Fibroblast of gingiva (primary cell): ENCODE measurements at regions not wholly inside any gene's neighbourhood (a gene's known extent, or its start where the extent isn't known, plus 50 kb on each side); places are given as distances from the start of the nearest gene placed in this dataset.
"Not testable (repeated sequence)": the region's sequence is repeated elsewhere in the genome, so short reads cannot be mapped to it uniquely, and the experiment has no call there.

Source experiments
- DNase-seq: peaks from one replicate; pipeline ENCODE4 v3.0.0-alpha.2; 2011; ENCODE audit warnings: low read depth

DNA sequence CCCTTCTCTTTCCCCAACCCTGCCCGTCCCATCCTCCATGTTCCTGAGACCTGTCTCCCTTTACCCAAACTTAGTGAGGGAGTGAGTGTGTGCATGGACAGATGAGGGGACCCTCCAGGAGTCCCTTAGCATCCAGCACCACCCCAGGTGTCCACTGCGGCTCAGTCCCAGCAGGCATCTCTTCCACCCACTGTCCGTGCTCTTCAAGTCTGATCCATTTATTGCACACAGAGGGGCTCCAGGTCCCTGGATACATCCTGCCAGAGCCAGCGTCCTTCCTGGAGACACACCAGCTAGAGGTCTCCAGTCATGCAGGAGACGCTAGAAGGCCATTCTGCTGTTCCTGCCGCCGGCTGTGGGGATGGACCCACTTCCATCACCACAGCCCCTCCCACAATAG lies 239.2 kb downstream of the ADGRD1 start:
- no peak for DNase-seq

DNA sequence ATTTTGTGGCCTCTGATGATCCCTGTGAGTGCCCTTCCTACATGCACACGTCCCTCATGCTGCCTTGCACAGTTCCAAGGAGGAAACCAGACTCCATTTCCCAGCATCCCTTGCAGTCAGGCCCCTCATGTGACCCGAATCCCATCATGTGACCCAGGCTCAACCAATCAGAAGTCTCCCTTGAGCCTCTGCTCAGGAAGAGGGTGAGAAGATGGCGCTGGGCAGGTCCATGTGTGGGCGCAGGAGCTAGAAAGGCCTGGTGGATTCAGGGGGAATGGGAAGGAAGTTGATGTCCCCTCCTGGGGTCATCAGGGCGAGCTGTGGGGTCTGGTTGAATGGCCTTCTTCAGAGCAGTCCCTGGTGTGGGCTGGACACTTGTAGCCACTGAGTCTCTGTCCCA lies 240.5 kb downstream of the ADGRD1 start:
- no peak for DNase-seq

DNA sequence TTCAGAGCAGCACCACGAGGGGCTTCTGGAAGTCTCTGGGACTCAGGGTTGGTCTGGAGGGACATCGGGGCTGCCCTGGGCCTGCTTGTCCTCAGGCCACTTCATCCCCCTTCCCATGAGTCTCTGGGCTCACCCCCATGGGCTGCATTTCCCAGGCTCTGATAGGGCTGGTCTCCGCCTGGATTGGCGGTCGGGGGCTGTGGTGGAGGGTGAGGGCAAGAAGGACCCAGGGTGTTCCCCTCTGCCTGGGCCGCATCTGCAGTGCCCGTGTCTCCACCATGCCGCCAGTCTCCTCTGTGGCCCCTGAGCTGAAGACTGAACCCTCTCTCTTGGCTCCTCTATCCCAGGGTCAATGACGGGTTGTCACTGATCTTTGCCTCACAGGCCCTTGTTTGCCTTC lies 242.1 kb downstream of the ADGRD1 start:
- DNase-seq = no peak

DNA sequence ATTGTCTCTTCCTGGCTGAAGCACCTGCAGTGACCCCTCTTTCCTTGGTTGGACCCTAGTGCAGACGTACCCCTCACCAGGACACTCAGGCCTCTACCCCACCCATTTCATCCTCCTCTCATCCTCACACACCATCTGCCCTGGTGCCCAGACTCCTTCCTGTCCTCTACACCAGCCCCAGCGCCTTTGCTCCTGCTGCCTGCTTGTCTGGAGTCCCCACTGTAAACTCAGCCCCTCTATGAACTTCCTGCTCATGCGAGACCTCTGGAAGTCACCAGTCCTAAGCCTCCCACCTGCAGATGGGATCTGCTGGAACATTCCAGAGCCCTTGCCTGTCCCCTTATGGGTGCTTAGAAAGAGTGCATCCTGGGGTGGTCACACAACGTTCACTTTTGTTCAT lies 242.5 kb downstream of the ADGRD1 start:
- no peak for DNase-seq

DNA sequence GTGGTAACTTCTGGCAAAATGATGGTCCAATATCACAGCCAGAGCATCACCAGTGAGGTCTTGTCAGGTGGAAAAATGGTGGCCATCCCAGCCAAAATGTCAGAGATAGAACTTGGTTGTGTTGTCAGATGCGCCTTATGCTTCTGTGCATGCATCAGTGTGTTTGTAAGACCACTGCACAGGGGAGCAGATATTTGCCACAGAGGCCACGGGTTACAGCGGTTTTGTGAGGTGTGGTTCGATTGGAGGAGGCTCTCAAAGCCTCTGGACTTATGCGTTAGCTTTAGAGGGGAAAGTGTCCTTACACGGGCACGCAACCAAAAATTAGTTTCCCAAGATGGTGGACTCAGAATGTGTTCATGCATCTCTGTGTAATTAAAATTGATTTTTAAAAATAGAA lies 243.8 kb downstream of the ADGRD1 start:
- DNase-seq = no peak

DNA sequence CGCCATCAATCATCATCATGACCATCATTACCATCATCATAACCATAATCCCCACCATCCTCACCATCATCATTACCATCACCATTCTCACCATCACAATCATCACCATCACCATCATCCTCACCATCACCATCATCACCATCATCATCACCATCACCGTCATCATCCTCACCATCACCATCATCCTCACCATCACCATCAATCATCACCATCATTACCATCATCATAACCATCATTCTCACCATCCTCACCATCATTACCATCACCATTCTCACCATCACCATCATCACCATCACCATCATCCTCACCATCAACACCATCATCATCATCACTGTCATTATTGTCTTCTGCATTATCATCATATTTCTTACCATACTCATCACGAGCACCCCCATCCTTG lies 245.5 kb downstream of the ADGRD1 start:
- DNase-seq = no peak

DNA sequence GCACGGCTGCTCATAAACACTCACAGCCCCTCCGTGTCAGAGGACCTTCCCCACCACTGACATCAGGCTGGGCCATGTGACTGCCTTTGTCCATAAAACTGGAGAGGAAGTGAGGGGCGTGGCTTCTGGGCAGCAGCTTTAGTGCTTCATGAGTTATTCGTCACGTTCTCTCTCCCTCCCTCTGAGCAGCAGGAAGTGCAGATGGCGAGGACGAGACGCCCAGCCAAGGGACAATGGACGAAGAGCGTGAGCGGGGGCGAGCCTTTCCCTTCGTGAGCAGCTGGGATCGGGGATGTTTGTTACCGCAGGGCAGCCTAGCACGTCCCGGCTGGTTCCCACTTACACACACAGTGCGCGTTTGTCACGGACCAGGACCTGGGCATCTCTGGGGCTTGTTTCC lies 248.2 kb downstream of the ADGRD1 start:
- DNase-seq = not testable (repeated sequence)

DNA sequence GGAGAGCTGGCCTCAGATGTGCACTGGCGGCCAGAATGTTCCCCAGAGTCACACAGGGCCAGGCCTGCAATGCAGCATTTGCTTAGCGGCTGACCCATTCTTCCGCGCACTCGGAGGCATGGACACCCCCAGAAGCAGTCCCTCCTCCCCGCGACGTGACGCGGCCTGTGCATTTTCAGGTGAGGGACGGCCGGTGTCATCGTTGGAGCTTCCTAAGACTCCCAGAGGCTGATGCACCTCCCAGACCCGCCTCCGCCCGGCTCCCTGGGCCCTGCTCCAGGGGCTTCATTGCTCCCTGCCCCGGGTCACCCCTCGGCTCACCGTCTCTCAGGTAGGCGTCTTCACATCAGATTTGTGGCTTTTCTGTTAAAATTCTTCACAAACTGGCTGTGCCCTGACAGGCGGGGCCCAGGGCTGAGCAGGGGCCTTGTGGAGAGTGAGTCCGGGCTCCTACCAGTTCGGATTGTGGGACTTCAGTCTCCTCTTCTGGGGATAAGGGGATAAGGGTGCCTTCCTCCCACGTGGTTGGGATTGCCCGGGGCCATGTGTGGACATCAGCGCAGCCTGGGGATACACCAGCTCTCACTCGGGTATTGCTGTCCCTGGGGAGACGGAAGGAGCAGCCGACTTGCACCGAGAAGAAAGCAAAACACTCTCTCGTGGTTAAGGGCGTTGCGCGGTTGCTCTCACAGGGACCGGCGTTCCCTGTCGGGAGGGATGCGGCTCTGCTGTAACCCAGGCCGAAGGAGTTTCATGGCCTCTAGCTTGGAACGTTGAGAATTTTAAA lies 249.1 kb downstream of the ADGRD1 start:
- DNase-seq = no peak

DNA sequence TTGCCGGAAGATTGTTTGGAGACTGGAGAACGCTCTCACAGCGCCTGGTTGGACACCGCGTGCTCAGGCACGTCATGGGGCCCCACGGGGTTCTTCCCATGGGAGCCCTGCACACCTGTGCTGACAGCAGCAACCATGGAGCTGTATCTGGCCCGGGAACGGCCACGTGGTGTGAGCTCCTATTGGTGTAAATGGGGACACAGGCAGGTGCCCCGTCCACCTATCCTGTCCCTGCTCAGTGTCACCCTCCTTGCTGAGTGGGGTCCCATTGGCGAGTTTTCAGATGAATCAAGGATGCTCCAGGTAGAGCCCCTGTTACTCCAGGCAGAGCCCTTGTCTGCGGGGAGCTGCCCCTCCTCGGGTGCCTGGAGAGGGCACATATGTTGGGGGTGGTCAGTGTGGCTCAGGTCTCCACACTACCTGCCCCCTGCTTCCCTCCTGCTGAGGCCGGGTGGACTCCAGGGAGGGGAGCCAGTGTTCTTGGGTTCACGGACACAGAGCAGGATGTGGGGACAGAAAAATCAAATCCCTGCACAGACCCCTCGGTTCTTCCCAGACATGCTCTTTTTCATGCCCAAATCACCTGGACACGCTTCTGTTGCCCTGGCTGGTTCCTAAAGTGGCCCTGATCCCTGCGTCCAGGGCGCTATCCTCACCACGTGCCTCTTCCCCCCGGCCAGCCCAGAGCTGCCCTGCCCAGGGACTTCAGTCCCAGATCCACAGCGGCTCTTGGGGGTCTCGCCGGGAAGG lies 250.1 kb downstream of the ADGRD1 start:
- no peak for DNase-seq

DNA sequence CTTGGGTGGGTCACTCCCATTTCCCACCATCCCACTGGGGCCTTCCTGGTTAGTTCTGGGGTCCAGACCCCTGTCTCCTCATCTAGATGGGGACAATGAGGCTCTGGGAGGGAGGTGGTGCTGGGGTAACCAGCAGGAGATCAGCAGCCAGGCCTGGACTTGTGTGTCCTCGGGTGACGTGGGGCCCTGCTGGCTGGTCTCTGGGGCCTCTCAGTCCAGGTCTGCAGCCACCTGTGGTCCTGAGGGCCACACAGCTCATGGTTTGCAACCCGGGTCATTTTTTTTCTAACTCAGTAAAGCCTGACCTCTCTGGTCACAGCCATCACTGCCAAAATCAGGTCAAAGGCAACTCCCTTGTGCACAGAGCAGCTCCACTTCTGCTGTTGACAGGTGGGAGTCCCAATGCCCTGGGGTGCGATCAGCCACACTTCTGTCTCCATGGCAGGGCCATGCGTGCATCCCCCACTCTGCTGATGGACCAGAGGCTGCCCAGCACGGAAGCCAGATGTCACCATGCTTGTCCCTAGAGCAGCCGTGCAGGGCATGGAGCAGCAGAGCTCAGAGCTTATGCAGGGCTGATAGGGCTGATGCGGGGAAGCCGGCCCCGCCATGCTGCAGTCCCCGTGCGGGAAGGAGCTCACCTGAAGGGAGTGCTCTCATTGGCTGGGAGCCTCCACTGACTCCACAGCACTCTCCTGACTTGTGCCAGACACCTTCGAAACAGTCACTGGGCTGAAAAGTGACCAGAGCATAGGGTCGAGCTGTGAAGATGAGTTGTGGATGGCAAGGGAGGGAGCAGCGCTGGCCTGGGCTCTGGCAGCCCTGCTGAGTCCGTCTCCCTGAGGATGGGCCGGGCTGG lies 250.9 kb downstream of the ADGRD1 start:
- no peak for DNase-seq

DNA sequence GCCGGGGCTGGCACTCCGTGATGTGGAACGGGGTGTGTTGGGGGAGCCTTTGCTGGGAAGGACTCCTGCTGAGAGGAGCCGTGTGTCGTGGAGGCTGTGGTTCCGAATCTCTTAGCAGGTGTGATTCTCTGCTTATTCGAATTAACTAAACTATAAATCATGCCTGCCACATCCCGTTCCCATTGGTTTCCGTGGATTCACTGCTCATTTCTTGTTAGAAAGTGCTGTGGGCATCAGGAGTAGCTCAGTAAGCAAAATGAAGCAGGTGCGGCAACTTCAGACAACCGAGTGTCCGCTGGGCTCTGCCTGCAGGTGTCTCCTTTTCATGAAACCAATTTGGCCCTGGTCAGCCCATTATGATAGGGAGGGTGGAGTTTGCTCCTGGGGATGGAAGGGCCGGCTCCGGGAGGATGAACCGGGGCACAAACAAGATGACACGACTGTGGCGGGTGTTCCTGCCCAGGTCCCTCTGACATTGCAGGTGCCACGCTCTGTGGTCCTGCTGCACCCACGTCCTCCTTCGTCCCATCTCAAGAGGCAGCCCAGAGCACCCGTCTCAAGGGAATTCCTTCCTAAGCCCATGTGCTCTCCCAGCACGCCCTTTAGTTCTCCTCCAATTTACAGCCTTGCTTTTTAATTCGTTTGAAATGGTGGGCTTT lies 251.7 kb downstream of the ADGRD1 start:
- not testable (repeated sequence) for DNase-seq

DNA sequence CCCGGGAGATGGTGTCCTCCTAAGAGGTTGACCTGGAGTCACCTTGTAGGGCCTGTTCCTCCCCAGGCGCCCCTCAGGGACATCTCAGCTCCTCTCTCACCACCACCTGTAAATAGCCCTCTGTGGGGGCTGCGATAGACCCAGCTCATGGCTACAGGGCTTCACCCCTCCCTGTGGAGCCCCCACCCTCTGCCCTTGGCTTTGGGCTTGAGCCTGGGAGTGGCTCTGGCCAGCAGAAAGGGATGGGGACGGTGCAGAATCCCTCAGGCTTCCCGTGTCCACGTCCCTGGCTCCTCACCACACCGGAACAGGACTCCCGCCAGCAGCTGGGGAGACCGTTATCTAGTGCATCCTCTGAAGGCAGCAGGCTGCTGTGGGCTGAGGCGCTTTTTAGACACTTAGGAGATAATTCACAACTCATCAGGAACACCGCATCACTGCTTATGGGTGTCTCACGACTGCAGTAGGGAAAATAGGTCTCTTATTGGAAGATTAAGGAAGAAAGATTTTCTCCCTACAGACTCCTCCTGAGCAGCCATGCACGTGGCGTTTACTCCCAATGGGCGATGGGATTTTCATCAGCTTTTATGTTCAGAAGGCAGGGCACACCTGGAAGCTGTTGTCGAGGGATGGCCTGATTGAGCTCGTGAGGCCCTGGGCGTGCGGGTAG lies 253.1 kb downstream of the ADGRD1 start:
- DNase-seq = not testable (repeated sequence)

DNA sequence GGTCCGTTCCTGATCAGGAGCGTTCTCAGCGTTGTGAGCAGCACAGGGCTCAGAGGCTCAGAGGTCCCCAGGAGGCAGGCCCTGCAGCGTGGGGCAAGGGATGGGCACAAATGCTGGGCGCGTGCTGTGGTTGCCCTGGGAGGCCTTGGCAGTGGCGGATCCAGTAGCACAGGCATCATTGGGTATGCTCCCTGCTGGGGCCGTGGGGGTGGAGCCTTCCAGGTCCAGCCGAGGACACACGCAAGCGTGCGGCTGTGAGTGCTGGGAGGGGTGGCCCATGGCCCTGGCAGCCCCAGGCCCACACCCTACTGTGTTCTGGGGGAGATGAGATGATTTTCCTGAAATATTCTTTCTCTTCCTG lies 253.6 kb downstream of the ADGRD1 start:
- not testable (repeated sequence) for DNase-seq

DNA sequence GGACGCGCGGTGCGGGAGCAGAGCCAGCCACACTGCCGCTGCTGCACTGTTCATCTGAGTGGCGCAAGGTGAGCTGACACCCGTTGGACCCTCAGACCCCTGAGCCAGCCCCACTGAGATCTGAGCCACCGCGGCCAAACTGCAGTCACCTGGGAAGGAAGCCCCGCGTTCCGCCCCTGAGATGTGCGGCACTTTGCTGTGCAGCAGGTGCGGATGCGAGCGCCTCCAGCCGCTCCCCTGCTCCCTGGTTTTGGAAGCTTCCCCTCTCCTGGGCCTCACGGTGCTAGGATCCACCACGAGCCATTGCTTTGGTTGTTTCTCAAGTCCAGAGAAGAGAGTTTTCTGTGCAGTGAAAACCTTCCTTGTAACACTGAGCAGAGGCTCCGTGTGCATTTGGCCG lies 254.1 kb downstream of the ADGRD1 start:
- DNase-seq = not testable (repeated sequence)

DNA sequence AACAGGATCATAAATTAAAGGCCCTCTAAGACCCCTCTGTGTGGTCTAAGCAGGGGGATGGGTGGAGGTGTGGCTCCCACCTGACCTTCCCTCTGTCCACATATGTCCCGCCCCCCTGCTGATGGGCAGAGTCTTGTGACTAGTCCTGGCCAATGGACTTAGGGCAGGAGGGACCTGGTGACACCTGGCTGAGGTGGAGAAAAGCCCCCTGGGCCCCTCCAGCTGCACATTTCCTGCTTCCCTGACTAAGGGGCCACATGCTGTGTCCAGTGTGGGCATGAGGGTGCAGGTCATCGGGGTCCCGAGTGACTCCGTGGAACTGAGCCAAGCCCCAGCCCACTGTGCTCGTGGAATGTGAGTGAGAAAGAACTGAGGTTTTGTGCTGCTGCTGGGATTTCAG lies 254.7 kb downstream of the ADGRD1 start:
- DNase-seq = no peak

DNA sequence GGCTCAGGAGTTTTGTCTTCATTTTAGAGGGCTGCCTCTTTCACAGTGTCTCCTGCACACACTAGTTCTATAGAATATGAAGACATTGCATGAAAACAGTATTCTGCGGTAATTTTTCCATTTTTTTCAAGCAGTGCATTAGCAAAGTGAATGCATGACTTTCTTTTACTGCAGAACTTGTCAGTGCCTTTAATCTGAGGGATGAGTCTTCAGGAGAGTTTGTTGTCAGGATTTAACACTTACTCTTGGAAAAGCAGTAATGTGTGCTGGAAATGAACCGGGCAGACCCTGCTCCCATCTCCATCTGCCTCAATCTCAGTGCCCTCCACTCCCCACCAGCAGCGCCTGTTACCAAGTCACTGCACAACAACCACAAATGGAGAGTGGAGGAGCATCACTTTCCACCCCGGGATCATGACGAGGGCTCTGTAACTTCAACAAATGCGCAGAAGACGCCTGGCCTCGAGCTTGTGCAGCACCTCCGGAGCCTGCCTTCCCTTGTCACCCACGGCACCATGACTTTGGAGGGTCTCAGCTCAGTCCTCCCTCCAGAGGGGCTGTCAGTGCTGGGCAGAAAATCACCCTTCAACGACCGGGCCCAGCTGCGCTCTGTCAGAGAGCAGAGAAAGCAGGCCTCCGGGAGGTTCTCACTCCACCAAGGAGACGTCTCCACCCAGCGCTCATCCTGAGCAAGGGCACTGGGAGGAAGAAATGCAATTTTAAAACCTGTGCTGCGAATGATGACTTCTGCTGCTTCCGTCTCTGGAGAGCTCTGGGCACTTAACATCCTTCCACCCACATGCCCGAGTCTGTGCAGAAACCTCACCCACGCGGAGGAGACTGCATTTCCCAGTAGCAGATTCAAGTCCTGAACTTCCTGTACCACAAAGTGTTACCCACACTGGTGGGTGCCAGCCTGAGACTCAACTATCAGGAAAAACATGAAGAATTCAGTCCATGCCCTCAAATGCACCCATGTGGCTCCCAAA lies 255.7 kb downstream of the ADGRD1 start:
- no peak for DNase-seq

DNA sequence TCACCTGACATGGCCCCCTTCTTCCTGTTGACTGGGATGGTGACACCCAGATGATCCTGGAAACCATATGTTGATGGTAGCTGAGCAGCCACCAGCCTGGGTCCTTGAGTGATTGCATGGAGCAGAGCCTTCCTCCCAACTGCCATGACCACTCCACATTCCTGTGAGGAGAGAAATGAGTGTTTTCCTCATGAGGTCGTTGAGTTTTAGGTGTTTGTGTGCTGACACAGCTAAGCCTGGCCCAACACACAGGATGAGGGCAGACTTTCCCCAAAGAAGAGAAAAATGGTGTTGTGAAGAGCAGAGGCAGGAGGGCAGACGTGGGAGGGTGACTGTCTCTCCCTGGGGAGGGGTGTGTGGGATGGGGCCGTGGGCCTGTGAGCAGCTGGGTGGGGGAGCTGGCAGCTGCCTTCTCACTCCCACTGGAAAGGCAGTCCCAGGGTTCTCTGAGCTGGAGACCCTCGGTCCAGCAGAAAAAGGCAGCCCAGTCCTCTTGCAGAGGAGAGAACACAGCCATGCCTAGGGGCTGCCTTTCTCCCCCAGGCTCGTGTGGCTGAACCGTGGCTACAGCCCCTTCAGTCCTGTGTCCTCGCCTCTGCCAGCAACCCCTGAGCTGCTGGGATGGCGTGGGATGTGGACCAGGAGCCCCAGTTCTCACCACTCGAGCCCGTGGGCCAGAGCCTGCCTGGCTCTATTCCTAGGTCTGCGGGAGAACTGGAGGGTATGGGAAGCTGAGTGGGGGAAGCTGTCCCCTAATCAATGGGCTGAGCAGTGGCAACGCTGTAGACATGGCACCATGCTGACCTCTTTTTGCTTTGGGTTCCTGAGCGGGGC lies 257.0 kb downstream of the ADGRD1 start:
- DNase-seq = no peak

DNA sequence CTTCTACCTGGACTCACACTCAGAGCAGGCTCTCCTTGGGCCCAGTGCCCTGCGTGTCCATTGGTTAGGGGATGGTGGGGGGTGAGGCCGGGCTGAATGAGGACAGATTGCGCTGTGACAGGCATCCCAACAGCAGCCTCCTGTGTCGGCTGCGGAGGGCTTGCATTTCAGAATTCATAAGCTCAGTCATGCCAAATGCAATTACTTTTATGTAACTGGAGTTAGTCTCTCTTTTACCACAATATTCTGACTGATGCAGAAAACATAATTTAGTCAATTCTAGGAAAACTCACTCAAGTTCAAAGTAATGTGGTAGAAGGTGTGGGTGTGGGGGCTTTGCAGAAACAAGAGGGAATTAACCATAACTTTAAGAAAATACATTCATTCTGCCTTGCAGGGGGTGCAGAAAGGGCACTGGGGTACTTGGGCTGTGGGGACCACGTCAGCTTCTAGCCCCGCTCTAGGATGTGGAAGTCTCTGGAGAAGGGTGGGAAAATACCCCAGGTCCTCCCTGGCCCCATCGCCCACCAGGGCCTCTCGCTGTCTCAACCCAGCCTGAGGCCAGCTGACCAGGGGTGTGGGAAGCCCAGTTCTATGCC lies 257.7 kb downstream of the ADGRD1 start:
- no peak for DNase-seq

DNA sequence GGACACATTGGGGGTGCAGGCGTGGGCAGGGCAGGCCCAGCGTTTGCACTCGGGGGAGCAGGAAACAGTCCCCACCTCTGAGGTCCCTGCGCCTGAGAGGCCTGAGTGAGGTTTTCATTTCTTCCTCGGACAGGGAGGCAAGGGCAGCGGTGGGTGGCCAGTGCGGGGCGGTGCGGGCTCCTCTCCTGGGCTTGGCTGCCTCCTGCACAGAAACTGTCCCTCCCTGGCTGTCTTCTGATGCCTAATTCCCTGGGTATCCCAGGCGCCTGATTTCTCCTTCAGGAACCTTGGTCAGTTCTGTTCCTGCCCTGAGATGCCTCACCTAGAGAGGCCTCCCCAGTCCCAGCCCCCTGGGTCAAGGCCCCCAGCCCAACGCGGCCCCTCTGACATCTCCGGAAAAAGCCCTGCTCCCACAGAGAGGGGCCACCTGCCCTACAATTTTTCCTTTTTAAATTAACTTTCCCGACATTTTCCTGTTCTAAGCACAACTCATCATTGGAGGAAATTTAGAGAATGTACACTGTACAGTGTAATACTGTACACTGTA lies 260.3 kb downstream of the ADGRD1 start:
- no peak for DNase-seq
